Osteocyte (in vitro differentiated cells): ENCODE measurements at regions not wholly inside any gene's neighbourhood (a gene's known extent, or its start where the extent isn't known, plus 50 kb on each side); places are given as distances from the start of the nearest gene placed in this dataset.
A peak's percentile ranks its signal among the peaks of the same experiment; 100 is the strongest.
"Not testable (repeated sequence)": the region's sequence is repeated elsewhere in the genome, so short reads cannot be mapped to it uniquely, and the experiment has no call there.

ENCODE experiments used
- DNase-seq: peaks from one replicate; pipeline ENCODE4 v3.0.0; 2021; ENCODE audit warnings: mixed read lengths; ENCODE audit not compliant: unreplicated experiment; ENCODE audit errors: extremely low spot score
- H3K27ac Mint-ChIP-seq: one replicate; pipeline ENCODE4 v1.8.0; 2021; ENCODE audit warnings: mild to moderate bottlenecking, mixed read lengths; ENCODE audit not compliant: unreplicated experiment
- H3K27me3 Mint-ChIP-seq: one replicate; pipeline ENCODE4 v1.8.0; 2021; ENCODE audit warnings: mixed read lengths; ENCODE audit not compliant: unreplicated experiment
- H3K36me3 Mint-ChIP-seq: one replicate; pipeline ENCODE4 v1.8.0; 2021; ENCODE audit warnings: mixed read lengths; ENCODE audit not compliant: unreplicated experiment
- H3K4me1 Mint-ChIP-seq: one replicate; pipeline ENCODE4 v1.8.0; 2021; ENCODE audit warnings: mixed read lengths; ENCODE audit not compliant: unreplicated experiment
- H3K4me3 Mint-ChIP-seq: one replicate; pipeline ENCODE4 v1.8.0; 2021; ENCODE audit warnings: mild to moderate bottlenecking, moderate library complexity, mixed read lengths; ENCODE audit not compliant: unreplicated experiment
- H3K9me3 Mint-ChIP-seq: one replicate; pipeline ENCODE4 v1.8.0; 2021; ENCODE audit warnings: mixed read lengths; ENCODE audit not compliant: unreplicated experiment
- TF ChIP-seq, protein P1 (sequence below): fragments of 200-600 bp; sonication (generic); IDR thresholded peaks from 2 replicates; pipeline ENCODE4 v1.5.0; 2021; ENCODE audit warnings: antibody characterized with exemption, mild to moderate bottlenecking, moderate library complexity

DNA sequence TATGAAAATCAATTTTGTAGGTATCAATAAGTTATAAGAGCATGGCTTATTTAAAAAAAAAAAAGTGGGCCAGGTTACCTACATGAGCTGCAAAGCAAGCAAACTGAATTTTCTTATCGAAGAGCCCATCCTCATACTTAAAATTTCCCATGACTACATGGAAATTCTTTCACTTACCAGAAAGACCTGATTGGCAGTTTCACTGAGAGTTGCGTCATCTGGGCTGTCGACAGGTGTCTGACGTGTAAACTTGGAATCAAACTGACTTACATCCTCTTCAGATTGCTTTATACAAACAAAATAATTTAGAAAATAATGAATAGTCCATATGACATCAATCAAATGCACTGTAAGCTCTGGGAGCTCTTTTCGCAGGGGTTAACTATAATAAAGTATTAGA, 149.1 kb upstream of the EFCAB3 start:
- not testable (repeated sequence) for DNase-seq, H3K27me3 Mint-ChIP-seq, H3K36me3 Mint-ChIP-seq, H3K4me3 Mint-ChIP-seq, H3K9me3 Mint-ChIP-seq, H3K4me1 Mint-ChIP-seq, H3K27ac Mint-ChIP-seq

DNA sequence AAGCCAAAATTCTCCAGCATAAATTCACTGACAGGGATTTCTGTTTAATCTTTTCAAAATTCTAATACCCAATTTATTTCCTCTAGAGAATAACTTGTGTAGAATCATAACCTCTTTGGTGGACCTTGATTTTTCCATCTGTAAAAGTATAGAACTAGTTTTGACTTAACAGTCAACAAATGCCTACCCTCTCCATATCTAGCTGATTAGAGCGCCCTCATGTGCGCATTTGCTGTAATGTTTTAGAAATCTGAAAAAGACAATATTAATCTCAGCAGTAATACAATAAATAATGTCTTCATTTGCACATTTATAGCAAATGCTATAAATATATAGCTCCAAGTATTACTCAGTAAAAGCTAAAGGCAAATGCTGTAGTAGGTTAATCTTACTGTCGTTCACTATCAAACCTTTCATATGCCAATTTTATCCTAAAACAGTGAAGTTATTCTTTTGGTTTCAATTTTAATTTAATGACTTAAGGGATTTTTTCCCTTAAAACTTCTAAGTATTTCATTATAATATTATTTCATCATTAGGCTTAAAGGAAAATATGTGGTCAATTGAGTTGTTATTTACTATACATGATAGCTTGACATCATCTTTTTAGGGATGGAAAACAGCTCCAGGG, 153.6 kb upstream of the EFCAB3 start:
- DNase-seq, H3K4me3 Mint-ChIP-seq, H3K4me1 Mint-ChIP-seq, H3K36me3 Mint-ChIP-seq, H3K27ac Mint-ChIP-seq, H3K9me3 Mint-ChIP-seq, H3K27me3 Mint-ChIP-seq: not testable (repeated sequence)
- TF ChIP-seq, protein P1, sequence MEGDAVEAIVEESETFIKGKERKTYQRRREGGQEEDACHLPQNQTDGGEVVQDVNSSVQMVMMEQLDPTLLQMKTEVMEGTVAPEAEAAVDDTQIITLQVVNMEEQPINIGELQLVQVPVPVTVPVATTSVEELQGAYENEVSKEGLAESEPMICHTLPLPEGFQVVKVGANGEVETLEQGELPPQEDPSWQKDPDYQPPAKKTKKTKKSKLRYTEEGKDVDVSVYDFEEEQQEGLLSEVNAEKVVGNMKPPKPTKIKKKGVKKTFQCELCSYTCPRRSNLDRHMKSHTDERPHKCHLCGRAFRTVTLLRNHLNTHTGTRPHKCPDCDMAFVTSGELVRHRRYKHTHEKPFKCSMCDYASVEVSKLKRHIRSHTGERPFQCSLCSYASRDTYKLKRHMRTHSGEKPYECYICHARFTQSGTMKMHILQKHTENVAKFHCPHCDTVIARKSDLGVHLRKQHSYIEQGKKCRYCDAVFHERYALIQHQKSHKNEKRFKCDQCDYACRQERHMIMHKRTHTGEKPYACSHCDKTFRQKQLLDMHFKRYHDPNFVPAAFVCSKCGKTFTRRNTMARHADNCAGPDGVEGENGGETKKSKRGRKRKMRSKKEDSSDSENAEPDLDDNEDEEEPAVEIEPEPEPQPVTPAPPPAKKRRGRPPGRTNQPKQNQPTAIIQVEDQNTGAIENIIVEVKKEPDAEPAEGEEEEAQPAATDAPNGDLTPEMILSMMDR, result peak; percentile 56

DNA sequence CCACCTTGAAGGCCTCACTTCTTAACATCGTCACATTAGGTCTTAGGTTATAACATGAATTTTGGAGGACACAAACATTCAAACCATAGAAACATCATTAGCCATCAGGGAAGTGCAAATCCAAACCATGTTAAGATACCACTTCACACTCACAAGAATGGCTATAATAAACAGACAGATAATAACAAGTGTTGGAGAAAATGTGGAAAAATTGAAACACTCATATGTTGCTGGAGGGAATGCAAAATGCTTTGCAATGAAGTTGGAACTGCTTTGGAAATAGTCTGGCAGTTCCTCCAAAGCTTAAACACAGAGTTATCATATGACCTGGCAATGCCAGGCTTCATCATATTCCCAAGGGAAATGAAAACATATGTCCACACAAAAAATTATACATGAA, 156.8 kb upstream of the EFCAB3 start:
- not testable (repeated sequence) for H3K4me3 Mint-ChIP-seq, H3K4me1 Mint-ChIP-seq, H3K9me3 Mint-ChIP-seq, H3K27ac Mint-ChIP-seq, H3K36me3 Mint-ChIP-seq, DNase-seq, H3K27me3 Mint-ChIP-seq

DNA sequence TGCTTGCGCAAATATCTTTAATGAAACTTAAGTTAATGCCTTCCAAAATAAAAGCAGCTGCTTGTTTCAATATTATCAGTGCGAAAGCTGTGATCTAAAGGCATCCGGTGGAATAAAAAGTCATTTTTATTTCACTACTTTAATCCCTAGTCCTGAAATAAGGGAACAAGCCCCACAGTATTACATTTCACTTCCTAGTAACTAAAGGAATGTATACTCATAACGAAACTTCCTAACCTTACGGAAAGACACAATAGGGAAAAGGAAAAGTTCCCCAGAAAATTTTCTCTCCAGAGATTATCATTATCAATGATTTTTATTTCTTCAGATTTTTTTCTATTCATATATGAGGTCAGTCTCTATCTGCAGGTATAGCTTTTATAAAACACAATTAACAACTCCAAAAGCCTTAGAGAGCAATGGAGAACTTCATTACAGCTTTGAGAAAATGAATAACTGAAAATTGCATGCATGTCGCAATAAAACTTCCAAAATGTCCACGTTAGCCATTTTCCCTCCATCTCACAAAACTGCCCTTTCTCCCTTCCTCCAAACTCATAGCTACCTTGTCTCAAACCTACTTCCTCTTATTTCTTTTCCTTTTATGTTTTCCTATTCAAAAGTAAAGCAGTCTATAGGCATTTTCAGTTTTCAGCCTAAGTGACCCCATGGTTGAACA, 154.3 kb upstream of the MED13 start:
- Mint-ChIP-seq H3K4me1 (no peaks in the 10 kb centered on the region), H3K4me3 (no peak overlapping the region), H3K27ac (no peak overlapping the region), H3K36me3 (no peaks in the 10 kb centered on the region), H3K27me3 (peaks cover 2% of the 10 kb centered on the region), H3K9me3 (peaks cover 6% of the 10 kb centered on the region)
- TF ChIP-seq, protein P1, result no peak
- DNase-seq, result no peak

DNA sequence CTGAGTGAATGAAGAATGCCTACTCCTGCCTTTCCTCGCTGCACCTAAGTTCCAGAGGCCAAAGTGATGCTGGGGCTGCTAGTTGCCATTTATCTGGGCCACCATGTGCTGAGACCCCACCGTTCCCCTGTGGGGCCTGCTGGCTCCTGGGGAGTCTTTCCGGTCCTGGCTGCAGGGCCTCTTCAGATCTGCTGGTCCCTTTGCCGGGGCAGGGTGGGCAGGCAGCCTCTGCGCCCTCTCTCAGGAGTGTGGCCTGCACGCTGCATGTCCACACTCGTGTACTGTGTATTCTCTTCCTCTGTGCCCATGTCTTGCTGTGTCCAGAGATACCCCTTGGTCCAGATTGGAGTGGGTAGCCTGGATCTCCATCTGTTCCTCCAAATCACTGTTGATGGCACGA, 151.8 kb upstream of the MED13 start:
- Mint-ChIP-seq H3K9me3 (no peaks in the 10 kb centered on the region), H3K27ac (no peak overlapping the region), H3K36me3 (no peaks in the 10 kb centered on the region), H3K4me3 (no peak overlapping the region), H3K4me1 (no peaks in the 10 kb centered on the region), H3K27me3 (peaks cover 6% of the 10 kb centered on the region)
- TF ChIP-seq, protein P1, result no peak
- DNase-seq, result no peak

DNA sequence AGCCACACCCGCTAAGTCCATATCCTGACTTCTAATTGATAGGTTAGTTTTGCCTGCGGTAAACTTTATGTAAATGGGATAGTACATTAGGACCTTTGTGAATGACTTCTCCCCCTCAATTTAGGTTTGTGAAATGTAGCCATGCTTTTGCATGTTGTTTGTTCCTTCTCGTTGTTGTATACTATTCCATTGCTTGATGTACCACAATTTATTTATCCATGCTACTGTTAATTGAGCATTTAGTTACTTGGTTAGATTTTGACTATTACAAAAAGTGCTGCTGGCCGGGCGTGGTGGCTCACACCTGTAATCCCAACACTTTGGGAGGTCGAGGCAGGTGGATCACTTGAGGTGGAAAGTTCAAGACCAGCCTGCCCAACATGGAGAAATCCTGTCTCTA, 150.8 kb upstream of the MED13 start:
- H3K9me3 Mint-ChIP-seq, H3K4me1 Mint-ChIP-seq, H3K27me3 Mint-ChIP-seq, H3K36me3 Mint-ChIP-seq, H3K4me3 Mint-ChIP-seq, DNase-seq, H3K27ac Mint-ChIP-seq: not testable (repeated sequence)
